Hematopoietic multipotent progenitor cell (in vitro differentiated cells): ENCODE measurements at regions not wholly inside any gene's neighbourhood (a gene's known extent, or its start where the extent isn't known, plus 50 kb on each side); places are given as distances from the start of the nearest gene placed in this dataset.
"Not testable (repeated sequence)": the region's sequence is repeated elsewhere in the genome, so short reads cannot be mapped to it uniquely, and the experiment has no call there.

Source experiments
- DNase-seq, 3 donors: peaks; one replicate each; pipeline ENCODE4 v3.0.0-alpha.2; 2011 to 2015; ENCODE audit warnings: low read depth in 2 of 3, low spot score in 2 of 3

DNA sequence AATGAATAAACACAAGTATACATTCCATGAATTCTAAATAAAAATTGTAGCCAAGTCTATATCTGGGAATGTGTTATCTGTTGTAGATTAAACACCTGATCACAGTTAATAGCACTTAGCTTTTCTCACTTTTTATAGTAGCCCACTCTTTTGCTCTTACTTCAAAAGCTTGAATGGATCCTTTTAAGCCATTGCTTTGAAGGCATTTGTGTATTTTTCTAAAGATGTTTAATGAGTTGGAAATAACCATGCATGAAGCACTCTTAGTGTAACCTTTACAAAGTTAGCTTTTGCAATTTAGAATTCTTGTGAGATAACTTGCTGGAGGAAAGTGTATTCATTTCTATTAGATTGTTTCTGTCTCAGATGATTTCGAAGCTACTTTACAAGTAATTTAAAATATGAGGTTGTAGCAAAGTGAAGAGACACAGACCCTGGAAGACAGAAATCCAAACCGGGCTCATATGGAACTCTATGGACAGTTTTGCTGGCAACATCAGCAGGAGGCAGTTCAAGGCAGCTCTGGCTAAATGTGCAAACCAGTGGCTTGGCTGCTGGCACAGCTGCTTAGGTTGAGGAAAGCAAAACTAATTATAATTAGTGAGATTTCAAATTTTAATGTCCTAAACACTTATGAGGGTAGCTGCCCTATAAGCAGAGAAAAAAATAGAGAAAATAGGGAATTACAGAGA lies 469.8 kb upstream of the ZEB2 start:
- DNase-seq, result no peak

DNA sequence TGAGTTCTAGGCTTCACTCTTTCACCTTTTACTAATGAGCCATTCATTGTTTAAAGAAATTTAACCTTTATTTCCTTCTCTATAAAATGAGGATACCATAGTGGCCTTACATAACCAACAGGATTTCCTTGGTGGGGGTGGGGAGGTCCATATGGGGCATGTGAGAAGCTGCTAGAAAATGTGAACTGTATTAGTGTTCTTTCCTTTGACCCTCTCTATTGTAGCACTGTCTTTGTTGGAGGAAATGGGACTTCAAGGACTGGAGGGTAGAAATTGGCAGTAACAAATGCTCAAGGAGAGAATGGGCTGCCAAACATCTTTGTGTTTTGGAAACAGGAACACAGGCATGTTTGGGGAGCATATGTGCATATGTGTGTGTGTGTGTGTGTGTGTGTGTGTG lies 468.7 kb upstream of the ZEB2 start:
- DNase-seq, result no peak

DNA sequence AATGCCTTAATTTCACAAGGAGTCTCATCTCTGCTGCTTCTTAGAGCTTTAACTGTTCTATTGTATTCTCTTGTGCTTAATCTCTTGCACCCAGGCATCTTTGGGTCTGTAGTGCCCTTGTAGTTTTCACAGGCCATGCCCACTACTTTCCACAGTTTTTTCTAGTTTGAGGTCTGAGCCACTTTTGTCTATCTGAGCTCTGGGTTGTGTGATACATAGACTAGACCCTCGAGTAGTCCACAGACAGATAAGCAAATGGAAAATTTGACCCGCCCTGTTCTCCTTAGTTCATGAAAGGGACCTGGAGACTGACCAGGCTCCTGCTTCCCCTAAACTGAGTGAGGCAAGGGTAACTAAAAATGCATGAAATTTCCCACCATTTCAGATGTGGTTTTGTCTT lies 466.8 kb upstream of the ZEB2 start:
- no peak for DNase-seq

DNA sequence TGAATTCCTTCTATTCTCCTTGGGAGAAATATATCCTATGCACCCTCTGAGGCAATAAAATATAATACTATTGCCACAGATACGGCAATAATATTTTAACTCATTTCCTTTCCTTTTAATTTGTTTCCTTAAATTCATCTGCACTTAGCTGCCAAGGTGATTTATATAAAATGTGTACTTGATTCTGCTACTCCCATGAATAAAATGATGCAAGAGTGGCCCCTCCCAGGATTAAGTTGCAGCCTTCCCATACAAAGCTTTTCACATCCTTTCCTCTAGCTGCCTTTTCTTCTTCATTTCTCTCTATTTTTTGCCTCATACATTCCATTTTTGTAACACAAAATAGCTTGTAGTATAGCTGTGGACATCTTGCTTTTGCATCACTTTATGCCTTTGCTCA lies 464.1 kb upstream of the ZEB2 start:
- no peak for DNase-seq

DNA sequence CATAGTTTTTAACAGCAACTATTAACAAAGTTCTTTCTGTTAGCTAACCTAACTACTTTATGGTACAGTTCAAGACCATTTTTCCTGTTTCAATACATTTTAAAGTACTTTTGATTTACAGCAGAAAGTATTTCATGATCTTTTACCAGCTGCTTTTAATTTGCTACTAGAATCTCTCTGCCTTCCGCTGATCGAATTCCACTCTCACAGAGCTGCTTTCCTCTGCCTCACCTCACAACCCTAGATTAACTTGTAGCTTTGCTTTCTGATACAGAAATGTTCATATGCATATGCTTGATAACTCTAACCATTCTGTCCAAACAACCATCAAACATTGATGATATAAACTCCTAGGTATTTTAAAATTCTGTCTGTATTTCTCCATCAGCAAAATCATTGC lies 463.2 kb upstream of the ZEB2 start:
- DNase-seq, result no peak

DNA sequence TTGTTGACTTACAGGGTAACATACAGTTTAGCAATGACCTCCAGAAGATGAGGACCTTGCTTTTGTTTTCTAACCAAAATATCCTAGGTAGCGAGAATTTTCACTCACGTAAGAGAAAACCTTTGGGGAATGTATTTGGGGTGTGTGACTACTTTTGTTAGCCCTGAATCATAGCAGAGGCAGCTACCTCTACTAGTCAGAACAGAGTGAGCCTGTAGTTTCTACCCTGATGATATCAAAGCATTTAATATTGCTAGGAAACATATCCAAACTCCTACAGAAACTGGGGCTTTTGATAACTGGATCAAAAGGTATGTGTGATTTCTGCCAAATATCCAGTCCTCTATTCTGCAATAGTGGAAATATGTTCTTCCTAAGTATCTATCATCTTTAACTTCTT lies 462.6 kb upstream of the ZEB2 start:
- DNase-seq, result no peak

DNA sequence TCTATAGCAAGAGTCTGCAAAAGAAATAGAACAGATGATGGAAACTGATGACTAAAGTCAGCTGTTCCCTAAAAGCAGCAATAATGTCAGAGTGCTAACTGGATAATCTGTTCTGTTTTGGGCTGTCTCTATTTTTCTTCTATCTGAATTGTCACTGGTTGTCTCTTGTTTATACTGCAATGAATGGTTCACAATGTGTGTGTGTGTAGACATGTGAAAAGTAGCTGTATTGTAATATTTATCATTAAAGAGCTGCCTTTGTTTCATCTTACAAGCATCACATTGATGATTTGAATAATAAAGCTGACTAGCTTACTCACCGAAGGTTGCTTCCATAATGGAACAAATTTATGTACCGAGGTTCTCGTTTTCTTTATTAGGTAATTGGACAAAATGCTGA lies 456.0 kb upstream of the ZEB2 start:
- DNase-seq, result no peak

DNA sequence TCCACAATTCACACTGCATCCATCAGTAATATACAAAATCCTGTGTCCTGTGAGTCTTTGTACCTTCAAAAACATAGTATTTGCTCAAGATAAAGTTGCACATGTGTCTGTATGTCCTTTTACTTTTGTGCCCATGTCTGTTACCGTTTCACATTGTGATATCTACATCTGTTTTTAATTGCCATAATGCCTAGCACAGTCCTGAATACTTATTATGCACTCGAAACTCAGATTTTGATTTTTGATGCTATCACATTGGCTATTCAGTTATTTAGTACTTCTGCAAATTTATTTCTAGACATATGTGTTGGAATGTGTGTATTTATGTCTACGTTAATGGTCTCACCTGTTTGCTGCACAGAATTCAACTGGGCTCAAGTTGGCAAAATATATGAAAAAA lies 452.8 kb upstream of the ZEB2 start:
- no peak for DNase-seq

DNA sequence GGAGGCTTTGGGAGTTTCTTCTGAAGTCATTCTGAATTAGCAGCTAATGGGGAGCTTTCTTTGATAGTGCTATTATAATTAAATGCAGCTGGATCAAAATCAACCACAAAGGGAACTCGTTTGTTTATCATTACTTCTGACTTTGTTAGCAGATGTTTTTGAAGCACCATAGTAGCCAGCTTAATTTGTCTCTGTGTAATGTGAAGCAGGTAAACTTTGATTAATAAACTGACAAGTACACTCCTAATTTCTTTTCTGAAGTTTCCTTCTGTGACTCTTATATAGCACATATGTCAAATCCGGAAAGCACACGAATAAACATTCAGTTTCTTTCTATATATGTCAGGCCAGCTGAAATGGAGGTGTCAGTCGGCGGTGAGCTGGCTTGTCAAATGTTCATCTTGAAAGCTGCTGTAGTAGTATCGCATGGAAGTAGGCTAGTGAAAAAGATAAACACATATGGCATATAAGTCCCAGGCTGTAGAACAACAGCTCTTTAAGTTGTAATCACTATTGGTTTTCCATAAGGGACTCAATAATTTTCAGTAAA lies 451.9 kb upstream of the ZEB2 start:
- no peak for DNase-seq

DNA sequence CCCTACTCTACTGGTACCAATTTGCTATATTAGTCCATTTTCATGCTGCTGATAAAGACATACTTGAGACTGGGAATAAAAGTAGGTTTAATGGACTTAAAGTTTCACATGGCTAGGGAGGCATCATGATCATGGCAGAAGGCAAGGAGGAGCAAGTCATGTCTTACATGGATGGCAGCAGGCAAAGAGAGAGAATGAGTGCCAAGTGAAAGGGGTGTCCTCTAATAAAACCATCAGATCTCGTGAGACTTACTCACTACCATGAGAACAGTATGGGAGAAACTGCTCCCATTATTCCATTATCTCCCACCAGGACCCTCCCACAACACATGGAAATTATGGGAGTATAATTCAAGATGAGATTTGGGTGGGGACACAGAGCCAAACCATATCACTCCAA lies 450.5 kb upstream of the ZEB2 start:
- DNase-seq, result not testable (repeated sequence)

DNA sequence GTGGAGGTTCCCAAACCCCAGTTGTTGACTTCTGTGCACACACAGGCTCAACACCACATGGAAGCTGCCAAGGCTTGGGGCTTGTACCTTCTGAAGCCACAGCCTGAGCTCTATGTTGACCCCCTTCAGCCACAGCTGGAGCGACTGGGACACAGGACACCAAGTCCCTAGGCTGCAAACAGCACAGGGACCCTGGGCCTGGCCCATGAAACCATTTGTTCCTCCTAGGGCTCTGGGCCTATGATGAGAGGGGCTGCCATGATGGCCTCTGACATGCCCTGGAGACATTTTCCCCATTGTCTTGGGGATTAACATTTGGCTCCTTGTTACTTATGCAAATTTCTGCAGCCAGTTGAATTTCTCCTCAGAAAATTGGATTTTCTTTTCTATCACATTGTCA lies 449.6 kb upstream of the ZEB2 start:
- not testable (repeated sequence) for DNase-seq

DNA sequence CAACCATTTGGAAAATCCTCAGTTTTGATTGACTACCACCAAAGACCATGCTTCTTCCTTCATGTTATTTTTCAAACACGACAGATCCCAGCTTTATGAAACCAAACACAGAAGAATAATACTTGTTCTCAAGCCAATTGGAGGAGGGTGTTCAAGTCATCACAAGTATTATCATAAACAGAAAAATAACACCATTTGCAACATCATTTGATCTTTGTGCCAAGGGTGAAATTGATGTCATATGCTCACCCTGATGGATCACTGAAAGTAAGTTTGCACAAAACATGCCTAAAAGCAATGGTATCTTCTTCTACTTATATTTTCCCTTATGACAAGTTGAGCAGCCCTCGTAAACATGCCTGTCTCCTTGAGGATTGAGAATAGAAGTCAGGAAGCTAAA lies 448.0 kb upstream of the ZEB2 start:
- DNase-seq, result no peak

DNA sequence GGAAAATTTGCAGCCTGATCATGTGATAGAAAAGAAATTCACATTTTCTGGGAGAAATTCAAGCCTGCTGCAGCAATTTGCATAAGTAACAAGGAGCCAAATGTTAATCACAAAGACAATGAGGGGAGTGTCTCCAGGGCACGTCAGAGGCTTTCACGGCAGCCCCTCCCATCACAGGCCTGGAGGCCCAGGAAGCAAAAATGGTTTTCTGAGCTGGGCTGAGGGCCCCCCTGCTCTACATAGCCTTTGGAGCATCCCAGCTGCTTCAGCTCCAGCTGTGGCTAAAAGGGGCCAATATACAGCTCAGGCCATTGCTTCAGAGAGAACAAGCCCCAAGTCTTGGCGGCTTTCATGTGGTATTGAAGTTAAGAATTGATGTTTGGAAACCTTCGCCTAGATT lies 445.3 kb upstream of the ZEB2 start:
- no peak for DNase-seq

DNA sequence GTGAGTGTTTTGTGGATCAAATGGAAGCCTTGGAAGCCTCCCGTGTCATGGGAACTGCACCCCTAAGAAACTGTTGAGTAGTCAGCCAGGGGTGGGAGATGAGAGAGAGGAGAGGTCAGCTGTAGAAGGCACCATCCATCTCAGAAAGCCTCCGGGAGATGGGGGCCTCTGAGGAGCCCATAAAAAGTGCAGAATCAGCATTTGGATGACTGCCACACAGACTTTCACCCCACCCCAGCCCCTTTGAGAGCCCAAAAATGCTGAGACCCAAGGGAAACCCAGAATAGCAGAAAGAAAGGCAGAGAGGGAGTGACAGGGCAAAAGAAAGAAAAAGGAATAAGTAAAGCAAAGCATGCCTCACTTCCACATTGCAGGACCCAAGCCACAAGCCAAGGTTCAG lies 443.1 kb upstream of the ZEB2 start:
- DNase-seq, result no peak

DNA sequence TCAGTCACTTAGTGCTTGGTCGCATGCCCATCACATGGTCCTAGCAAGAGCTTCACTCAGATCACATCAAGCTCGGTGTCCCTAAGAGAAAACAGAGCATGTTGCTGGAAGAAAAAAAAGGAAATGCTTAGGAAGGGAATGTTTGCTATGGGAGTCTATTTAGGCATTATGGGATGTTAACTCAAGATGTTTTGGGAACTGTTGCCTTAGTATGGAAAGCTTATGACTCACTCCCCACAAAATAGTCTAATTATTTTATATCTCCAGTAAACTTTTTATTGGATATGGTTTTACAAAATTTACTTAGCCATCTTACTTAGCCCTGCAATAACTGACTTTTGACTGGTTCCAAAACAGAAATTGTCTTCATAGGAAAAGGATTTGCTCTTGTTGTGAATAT lies 439.5 kb upstream of the ZEB2 start:
- no peak for DNase-seq

DNA sequence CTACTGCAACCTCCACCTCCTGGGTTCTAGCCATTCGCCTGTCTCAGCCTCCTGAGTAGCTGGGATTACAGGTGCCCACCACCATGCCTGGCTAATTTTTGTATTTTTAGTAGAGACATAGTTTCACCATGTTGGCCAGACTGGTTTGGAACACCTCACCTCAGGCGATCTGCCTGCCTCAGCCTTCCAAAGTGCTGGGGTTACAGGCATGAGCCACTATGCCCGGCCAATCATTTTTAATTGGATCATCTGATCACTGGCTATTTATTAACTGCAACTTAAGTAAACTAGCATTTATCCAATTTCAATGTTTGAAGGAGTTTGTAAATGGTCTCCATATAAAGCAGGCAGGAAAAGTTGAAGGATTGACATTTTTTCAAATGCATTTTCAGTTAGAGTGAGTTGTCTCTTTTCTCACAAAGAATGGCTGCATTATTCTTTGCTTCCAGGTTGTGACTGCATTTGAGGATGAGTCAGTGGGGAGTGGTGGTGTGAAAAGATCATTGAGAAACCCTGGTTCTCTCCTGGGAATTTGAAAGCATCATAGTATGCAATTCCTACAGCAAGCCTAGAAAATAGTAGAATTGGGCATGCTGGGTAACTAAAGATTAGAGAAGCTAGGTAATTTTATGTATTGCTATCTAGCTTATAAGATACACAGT lies 431.1 kb upstream of the ZEB2 start:
- DNase-seq, result no peak

DNA sequence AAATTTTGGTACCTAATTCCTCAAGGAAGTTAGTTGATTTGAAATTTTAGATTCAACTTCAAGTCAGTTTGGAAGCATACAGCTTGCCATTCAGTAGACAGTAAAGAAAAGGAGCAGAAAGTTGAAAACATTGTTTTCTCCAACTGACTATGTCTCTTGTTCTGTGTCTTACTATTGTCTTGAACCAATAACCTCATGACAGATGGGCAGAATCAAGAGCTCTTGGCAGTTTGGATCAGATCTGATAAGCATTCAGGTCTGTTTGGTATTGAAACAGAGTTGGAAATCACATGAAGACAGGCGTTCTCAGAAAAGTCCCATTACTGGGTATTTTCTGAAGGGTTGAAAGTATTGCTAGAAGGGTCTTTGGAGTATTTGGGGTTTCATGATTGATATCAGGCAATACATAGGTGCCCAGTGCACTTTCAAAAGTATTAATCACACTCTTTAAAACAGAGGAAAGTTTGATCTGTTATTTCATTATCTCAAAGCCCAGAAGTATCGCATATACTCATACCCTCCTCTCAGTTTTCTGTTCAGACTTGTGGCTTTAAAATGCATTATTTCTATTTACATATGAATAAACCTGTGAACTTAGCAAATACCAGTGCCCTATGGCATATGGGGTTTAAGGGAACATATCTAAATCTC lies 428.4 kb upstream of the ZEB2 start:
- no peak for DNase-seq

DNA sequence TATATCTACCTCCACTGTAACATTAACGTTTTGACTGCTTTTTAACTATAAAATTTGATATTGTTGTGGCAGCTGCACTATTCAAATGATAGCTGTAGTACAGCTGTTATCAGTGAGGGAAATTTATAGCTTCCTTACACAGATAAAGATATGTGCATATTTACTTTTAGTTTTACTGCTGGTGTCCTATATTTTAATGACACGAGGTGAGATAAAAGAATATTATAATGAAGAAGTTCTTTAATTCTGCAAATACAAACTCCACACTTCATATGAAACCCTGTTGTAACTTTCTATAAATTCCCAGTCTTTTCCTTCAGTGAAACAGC lies 427.8 kb upstream of the ZEB2 start:
- DNase-seq, result no peak

DNA sequence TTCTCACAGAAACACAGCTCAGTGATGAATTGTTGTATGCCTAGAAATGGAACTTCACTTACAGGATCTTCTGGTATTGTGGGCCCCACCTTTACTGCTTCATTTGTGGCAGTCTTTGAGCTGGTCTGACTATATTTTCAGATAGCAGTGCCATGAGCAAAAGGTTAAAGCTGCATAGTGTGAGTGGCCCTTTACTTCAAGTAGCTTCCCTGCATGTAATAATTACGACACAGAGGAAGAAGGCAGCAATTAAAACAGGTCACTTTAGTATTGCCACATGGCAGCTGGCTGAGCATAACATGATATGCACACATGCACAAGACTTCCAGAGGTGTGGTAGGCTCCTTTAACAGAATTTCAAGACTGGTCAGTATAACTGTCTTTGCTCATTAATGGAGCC lies 426.3 kb upstream of the ZEB2 start:
- DNase-seq, result no peak

DNA sequence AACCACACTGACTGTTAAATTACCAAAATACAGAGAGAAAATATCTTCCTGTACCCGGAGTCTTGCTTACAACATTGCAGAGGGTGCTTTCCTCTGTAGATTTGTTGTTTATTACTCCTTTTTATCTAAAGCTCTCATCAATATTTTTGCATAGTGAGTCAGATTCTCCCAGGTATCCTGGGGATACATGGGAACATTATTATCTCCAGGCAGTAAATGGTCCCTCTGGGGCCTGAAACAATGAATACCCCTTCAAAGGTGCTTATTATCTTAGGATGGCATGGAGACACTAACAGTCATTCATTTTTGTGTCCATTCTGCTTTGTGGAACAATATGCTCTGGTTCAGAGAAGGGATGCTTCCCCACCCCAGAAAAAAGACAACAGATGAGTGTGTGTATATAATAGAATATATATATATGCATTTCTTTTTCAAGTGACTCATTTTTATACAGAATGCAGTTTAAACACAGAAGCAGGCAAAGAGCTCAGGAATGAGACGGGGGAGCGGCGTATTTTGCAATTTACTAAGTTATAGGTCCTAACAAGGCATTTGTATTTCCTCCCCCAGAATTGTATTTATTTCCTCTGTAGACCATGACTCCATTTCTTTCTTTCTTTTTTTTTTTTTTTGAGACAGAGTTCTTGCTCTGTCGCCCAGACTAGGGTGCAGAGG lies 424.8 kb upstream of the ZEB2 start:
- DNase-seq, result no peak

DNA sequence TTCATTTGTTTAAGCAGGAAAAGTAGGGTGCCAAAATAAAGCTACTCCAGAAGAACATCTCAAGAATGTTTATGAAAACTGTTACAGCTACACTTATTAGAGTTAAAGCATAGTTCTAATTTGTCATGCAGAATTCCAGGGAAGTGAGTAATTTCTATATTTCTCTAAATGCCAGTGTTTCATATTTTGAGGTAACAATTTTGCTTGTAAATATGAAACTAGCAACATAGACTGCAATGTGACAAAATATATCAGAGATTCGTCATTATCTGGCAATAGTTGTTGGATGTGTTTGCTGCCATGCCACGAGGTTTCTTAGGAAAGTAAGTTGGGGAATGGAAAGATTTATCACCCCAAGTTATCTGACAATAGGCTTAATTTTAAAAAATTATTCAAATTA lies 424.1 kb upstream of the ZEB2 start:
- no peak for DNase-seq
